IMR-90 (cell line): ENCODE measurements at regions not wholly inside any gene's neighbourhood (a gene's known extent, or its start where the extent isn't known, plus 50 kb on each side); places are given as distances from the start of the nearest gene placed in this dataset.

Experiments
- CTCF ChIP-seq: conservative IDR thresholded peaks from 2 replicates; pipeline ENCODE4 v1.5.1; 2012; ENCODE audit warnings: mild to moderate bottlenecking, low read depth, low read length, improper control_type of control experiment
- MAFK ChIP-seq: IDR thresholded peaks from 2 replicates; pipeline ENCODE4 v1.6.1; 2012; ENCODE audit warnings: low read depth, low read length, improper control_type of control experiment
- POLR2A ChIP-seq: IDR thresholded peaks from 2 replicates; pipeline ENCODE4 v1.6.1; 2012; ENCODE audit warnings: mild to moderate bottlenecking, low read depth, low read length
- RFX5 ChIP-seq: IDR thresholded peaks from 2 replicates; pipeline ENCODE4 v1.8.0; 2012; ENCODE audit warnings: low read depth, mild to moderate bottlenecking, low read length, moderate library complexity

DNA sequence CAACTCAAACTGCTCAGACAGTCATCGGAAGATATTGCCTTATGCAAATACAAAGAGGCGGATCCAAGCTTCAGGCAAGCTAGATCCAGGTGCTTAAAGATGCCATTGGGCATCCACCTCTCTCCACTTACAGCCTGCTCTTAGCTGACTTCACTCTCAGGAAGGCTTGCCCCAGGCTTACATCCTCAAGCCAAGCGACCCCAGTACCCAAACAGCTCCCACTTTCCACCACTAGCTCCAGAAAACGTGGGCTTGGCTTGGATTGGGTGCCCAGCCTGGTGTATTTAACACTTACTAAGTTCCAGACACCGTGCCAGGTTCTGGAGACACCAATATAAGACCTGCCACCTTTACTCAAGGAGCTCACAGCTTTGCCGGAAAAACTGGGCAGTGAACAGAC is 142.1 kb upstream of the VSTM2B start:
- TF ChIP-seq CTCF (no peak), MAFK (no peak), POLR2A (no peak), RFX5 (no peak)
